Stimulated activated CD8-positive, alpha-beta memory T cell treated with anti-CD3 and anti-CD28 coated beads, Interleukin-2, amount 100 ng/mL, for 48 hours (primary cell): ENCODE measurements at regions not wholly inside any gene's neighbourhood (a gene's known extent, or its start where the extent isn't known, plus 50 kb on each side); places are given as distances from the start of the nearest gene placed in this dataset.

Experiments
- DNase-seq, 2 donors: peaks; one replicate each; pipeline ENCODE4 v3.0.0-alpha.2; 2020; ENCODE audit warnings: low read depth in 2 of 2

DNA sequence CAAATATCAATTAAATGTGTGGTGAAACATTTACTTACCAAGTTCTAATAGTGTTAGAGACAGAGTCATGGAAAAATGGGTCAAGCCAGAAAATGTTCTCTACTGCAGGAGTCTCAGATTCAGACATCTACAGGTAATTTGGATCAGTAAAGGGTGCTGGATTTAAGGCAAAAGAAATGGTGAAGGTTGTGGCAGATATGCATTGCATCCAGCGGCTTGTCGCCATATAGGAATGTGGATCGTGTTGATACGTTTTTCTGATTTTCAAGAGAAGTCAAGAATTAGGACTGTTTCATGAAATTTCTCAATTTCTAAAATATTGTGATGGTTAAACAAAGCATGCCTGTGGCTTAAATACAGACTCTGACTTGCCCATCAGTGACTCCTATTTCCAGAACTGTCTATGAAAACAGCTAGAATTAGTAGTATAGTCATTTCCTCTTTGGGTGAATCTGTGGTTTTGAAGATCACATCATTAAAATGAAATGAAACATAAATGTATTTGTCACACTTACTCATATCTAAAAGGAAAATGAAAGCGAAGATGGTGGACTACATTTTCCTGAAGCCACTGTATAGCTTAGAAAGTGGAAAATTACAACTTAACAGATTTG lies 110.1 kb upstream of the VEGFC start:
- no peak for DNase-seq

DNA sequence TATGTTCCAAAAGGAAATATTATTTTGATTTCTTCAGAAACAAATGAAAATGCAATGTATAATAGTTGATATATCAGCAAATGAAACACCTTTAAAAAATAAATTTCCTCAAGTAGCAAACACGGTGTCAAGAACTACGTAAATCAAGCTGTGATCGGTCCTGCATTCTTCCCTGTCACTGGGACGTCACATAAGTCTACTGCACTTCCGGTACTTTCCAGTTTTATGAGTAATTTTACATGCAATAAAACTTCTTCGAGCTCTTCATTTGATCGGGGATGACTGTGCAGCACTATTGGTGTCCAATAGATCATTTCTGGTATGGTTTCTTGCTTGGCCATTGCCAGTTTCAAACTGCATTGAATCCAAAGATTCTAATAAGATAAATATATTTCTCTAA lies 114.0 kb upstream of the VEGFC start:
- no peak for DNase-seq

DNA sequence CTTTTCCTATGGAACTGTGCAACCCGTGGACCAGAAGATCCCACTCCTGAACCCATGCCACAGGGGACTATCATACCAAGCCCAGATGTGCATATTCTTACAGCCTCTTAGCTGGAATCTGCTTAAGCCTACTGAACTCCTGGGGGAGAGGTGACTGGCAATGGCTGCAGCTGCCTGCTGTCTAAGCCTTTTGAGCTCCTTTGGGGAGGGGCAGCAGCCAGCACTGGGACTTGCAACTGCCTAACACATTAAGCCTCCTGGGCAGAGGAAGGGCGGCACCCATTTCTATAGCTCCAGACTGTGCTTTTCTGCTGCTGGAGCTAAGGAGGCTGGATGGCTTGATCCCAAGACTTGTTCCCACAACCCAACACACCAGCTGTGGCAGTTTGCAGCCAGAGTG lies 117.9 kb upstream of the VEGFC start:
- DNase-seq, result no peak

DNA sequence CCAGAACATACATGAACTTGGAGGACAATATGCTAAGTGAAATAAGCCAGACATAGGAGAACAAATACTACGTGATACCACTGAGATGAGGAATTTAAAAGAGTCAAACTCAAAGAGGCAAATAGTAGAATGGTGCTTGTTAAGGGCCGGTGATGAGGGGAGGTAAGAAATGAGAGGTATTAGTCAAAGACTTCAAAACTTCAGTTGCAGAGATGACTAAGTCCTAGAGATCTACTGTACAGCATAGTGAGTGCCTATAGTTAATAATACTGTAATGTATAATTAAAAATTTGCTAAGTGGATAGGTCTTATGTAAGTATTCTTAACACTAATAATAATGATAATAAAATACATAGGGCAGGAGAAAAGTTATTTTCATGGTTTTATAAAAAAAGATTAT lies 126.9 kb upstream of the VEGFC start:
- DNase-seq, result no peak

DNA sequence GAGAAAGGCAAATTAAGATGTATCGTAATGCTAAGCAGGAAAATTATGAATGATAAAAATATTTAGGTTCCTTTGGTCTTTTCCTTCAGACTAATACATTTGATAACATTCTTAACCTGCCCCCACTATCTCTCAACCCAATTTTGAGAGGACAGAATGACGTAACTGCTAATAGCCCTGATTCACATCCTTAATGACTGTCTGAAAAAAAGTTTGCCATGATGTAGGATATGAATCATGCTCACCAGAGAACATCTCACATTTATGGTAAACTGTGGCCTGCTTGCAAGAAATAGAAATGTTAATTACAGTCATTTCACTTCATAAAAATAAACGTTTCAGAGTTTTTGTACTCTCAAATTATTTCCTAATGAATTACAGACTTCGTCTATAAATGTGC lies 128.0 kb upstream of the VEGFC start:
- no peak for DNase-seq

DNA sequence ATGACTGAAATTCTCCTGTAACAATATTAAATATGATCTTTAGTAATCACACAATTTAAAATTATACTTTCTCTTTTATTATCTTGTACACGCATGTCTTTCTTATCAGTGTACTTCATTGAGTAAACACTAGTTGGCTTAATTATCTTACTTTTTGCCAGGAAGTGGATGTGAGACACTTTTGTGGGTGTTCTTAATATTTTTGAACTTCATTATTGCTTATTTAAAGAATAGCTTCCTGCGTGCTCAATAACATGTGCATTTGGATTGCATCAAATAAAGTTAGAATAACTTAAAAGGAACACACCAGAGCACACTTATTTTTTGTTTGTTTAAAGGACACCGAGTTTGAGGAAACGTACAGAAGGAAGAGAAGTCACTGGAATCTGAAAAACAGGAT lies 128.5 kb upstream of the VEGFC start:
- DNase-seq, result no peak

DNA sequence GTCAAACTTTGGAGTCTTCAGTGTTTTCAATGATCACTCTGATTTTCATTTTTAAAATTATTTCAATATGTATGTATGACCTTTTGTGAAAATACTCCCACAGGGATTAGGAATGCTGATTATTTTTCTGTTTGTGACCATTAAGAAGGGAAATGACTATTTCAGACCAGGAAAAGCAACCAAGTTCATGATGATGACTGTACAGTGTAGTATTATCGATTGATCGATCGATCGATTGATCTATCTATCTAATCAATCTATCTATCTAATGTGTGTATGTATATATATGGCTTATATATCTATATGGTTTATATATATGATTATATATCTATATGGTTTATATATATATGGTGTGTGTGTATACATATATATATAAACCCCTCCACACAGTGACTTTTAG lies 131.5 kb upstream of the VEGFC start:
- no peak for DNase-seq

DNA sequence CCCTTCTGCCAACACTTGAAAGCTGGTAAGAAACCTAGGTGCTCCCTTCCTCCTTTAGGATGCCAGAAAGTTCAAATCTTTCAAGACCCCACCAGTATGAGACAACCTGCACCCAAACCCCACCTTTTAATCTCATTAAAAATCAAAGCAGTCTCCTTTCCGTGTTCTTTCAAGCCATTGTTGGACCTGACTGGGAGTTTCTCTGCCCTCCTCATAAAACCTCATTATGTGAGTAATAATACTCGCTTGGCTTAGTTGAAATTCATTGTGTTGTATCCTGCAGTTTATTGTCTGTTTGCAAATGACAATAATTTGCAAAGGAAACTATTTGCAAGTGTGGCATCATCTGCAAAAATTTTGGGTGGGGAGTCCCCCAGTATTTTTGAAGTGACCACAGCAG lies 133.2 kb upstream of the VEGFC start:
- DNase-seq, result no peak

DNA sequence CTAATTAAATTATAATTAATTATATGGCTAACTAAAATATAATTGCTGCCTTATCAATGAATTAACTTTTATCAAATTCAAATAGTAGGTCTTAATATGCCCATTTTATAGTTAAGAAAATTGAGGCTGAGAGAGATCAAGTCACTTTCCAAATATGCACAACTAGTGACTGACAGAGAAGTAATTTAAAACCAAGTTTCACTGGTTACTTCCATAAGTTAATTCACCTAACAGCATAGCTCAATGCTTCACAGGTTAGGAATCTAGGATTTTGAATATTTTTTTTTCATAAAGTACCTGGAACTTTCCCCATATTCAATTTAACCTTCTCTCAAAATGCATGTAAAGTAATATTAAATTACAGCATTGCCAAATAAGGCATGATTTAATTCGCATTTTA lies 134.4 kb upstream of the VEGFC start:
- no peak for DNase-seq

DNA sequence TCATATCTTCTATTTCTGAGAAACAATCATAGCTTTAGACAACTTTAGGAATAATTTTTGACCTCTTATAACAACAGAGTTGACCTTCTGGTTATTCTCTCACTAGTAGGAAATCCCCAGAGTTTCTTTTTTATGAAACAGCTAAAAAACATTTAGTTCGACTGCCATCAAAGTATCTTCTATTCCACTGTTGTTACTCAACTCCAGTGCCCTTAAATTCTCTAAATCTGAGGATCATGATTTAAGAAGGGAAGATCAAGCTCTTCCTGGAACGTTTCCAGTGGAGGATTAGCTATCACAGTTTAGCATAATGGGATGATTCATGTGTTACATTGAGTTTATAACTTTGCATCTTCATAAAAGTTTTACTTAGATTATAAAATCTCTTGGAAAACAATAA lies 134.9 kb upstream of the VEGFC start:
- no peak for DNase-seq

DNA sequence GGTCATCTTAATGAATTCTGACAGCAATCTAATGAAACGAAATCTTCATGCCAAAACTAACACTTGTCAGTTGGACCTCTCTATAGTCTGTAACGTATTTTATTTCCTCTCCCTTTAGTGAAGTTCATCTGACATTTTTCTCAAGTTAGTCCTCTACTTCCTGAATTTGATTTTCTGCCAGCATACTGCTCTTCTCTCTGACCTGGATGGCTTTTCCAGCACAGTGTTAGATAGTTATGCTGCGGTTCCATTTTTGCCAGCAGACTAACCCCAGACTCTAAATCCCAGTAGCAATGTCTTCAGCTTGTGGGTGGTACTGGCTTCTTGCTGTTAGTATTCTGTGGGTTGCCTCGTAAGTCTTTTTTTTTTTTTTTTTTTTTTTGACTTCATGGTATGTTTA lies 146.7 kb upstream of the VEGFC start:
- no peak for DNase-seq

DNA sequence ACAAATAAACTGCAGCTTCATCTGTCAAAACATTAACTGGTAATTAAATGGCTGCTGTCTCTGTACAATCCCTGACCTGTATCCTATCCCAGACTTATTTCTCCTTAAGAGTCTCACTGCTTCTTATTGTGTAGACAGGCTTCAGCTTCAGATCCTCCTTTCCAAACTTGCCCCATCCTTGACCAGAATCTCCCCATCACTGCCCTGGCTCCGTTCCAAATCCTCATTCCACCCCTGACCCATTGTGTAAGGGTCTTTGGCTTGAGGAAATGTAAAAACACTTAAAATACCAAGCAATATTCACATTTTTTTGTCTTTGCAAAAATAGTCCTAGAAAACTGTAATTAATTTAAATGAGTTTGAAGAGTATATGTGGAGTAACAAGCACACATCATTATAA lies 152.6 kb upstream of the VEGFC start:
- DNase-seq, result no peak

DNA sequence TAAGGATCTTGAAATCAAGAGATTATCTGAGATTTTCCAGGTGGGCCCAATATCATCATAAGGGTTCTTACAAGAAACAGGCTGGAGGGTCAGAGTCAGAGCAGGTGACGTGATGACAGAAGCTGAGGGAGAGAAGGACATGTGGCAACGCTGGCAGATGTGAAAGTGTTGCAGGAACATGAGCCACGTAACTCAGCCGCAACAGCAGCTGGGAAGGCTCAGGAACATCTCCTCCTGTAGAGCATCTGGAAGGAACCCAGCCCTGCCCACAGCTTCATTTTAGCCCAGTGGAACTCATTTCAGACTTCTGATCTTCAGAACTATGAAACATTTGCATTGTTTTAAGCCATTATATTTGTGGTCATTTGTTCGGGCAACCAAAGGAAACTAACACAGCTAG lies 156.3 kb upstream of the VEGFC start:
- no peak for DNase-seq

DNA sequence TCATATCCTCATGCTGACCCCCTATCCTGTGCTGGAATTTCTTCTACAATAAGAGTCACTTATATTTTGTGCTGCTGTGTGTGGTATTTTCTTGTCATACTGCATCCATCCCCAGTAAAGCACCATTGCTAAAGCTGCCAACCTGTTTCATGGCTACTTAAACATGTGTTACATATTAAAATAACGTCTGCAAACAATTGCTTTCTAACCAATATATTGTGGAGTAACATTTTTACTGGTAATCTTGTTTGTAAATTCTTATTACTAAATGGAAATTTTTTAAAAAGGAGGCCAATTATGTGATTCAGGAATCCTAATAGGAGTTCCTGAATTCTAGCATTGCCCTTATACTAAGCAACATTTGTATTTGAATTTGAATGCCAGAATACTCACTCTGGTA lies 160.3 kb upstream of the VEGFC start:
- DNase-seq, result no peak

DNA sequence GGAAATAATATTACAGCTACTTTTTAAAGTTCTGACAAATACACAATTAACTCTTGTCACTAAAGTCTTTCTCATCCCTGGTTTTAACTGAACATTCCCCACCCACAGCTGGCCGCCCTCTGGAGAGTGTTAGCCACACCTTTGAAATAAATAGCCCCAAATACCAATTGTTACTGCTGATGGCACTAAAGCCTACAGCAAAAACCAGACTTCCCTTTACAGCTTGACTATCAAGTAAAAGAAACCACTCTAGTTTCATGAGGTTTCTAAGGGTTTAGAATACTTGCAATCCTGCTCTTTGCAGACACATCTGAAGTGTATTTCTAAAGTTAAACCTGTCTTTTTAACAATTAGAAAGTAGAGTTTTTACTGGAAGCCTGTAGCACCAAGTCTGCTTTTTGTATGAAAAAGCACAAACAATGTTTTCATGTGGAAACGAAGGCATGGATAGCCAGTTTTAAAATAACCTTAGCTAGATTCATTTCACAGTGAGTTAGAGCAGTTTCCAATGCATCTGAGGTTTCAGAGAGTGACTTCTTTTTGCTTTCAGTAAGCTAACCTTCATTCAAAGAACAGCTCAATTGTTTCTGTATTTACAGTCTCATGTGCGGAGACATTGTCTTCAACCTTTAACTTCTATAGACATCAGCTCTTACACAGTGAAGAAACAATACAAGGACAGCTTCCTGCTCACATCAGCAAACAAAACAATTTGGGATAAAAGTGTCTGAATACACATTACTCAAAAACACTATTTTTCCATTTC lies 164.8 kb upstream of the VEGFC start:
- no peak for DNase-seq

DNA sequence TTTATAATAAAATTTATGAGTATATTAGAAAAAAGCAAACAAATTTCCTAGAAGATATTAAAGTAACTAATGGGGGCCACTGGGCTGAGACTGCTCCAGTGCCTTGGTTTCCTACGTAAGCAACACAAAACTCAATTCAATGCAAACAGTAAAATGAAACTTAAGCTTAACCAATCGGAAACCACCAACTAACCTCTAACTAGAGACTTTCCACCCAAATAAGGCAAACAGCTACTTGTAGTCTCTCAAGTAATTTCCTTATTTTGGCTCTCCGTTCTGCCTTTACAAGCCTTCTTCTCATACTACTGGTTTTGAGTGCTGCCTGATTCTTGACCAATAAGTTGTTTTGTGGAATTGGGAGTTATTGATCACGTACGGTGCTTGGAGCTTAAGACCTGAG lies 167.3 kb upstream of the VEGFC start:
- no peak for DNase-seq

DNA sequence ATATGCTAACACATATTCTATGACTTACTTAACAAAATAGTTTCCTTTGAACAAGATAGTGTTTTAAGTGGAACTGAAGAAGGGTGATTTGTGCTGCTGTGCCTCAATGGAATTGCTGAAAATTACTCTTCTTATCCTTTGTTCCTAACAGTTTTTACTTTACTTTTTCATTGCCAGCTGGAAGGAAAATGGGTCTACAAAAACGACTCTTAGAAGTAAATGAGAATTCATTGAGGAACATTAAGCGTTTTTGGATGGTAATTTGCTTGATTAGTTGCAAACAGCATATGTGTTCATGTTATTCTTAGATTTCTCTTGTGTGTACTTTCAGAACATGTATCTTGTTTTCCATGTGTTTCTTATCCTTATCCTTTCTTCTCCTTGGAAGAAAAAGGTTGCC lies 170.4 kb upstream of the VEGFC start:
- no peak for DNase-seq

DNA sequence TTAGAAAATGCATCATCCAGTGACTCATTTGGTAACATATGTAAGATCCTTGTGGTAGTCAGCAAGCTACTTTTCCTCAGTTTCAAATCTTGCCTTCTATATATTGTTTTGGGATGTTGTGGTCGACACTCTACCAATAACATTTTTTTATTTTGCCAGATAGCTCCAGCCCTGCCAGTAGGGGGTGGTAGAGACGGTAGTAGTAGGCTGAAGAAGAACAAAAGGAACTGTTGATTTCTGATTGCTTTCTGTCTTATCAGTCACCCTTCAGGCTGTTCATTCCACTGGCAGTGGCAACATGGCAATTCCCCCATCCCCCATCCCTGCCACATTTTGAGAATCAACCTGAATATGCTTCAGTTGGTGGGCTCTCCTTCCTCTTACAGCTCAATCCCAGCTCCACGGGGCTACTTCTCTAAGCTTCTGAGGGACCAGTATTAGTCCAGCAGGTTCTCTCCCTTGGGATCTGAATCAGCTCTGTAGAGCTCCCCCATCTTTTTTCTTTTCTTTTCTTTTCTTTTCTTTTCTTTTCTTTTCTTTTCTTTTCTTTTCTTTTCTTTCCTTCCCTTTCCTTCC lies 171.5 kb upstream of the VEGFC start:
- no peak for DNase-seq

DNA sequence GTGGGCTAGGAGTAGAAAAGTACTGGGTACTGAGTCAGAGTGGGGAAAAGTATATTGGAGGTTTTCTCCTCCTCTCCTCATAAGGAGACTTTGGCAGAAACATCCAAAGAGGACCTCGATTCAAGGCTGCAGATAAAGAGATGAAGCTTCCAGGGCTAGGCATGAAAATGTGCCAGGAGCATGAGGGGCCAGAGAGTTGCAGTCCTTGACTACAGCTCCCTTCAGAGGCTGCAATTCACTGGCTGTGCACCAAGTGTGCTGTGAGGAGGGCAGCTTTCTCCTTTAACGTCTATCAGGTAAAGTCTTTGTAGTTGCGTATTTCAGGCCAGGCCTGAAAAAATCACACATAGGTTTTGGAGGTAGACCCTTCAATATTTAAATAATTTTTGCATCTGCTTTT lies 174.9 kb upstream of the VEGFC start:
- no peak for DNase-seq

DNA sequence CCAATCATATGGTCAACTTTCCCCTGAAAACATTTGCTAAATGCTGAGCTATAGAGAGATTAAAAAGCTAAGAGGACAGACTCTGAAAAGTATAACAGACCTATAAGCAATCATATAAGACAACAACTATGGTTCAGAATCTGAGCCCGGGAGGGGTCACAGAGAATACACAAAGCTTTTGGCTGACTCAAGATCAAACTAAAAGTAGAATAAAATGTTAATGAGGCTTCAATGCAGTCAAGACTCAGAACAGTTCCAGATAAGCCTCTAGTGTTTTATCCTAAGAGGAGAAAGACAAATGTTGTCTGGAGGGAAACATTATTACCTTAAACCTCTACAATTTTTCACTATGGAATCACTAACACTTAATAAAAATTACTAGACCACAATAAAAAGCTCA lies 175.4 kb upstream of the VEGFC start:
- no peak for DNase-seq

DNA sequence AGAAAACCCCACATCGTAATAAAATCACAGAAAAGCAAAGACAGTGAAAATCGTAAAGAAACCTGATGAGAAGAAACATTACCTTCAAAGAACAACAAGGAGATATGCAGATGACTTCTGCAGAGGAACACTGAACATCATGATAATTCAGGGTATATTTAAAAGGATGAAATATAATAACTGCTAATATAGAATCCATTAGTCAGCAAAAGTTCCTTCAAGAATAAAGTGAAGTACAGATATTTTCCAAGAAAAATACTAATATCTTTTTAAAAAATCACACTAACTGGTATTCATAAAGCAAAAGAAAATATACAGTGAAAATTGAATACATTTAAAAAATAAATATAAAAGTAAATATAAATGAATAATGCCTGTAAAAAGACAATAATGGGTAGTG lies 176.3 kb upstream of the VEGFC start:
- no peak for DNase-seq

DNA sequence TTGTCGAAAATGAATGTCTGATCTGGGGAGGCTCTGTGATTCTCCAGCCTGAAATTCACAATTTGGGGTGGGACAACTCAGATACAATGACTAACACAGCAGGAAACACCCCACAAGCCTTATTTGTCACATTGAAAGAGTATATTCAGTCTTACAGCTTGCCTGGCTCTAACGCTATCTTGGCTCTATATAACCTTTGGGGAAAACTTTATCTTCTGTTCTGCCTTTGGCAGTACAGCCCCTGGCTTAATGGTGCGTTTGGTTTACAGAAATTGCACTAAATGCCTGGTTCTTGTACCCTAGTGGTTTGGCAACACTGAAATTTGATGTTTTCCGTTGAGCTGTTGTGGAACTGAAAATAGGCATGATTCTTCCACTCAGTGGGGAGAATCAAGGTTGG lies 178.1 kb upstream of the VEGFC start:
- DNase-seq, result no peak

DNA sequence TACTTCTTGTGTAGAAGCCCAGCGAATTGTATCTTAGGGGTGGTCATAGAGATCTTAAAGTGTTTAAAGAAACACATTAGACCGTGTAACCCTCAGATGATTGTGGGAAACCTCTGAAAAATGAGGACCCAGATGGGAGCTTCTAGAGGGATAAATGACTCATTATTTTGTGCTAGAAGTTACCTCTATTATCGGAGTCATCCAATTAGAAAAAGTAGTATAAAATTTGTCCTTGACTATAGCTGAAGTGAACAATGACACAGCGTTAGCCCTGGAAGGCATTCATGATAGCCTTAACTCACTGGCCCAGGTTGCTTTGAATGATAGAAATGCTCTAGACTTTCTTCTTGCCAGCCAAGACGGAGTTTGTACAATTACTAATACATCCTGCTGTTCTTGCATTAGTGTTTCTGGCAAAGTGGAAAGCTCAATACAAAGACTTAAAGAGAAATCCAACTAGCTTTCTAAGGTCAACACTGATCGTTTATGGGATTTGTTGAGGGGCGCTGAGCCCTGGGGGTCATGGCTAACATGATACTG lies 178.9 kb upstream of the VEGFC start:
- no peak for DNase-seq
